GM23338 (cell line): ENCODE measurements at regions not wholly inside any gene's neighbourhood (a gene's known extent, or its start where the extent isn't known, plus 50 kb on each side); places are given as distances from the start of the nearest gene placed in this dataset.

Experiments used
- ATAC-seq: fragments of 200-7000 bp; cut with Tn5 transposase; 3 replicates; pipeline ENCODE4 v1.9.1; 2020
- DNase-seq: peaks from one replicate; pipeline ENCODE4 v3.0.0-alpha.2; 2015; ENCODE audit warnings: low spot score
- H2AFZ ChIP-seq: fragments of 200-600 bp; sonication (generic); 2 replicates; pipeline ENCODE4 v1.8.0; 2016; ENCODE audit warnings: antibody characterized with exemption, mild to moderate bottlenecking, moderate library complexity
- H3F3A ChIP-seq: fragments of 200-600 bp; sonication (generic); replicated peaks from 2 replicates; pipeline ENCODE4 v1.8.0; 2017; ENCODE audit warnings: antibody characterized with exemption, mixed run types, low read depth
- H3K27ac ChIP-seq: fragments of 200-600 bp; sonication (generic); 2 replicates; pipeline ENCODE4 v1.6.1; 2016; ENCODE audit warnings: low read depth
- H3K27me3 ChIP-seq: fragments of 200-600 bp; sonication (generic); 2 replicates; pipeline ENCODE4 v1.8.0; 2016; ENCODE audit warnings: mild to moderate bottlenecking, mixed run types, moderate library complexity; ENCODE audit not compliant: insufficient read depth
- H3K36me3 ChIP-seq: fragments of 200-600 bp; sonication (generic); 2 replicates; pipeline ENCODE4 v1.8.0; 2016; ENCODE audit warnings: mild to moderate bottlenecking; ENCODE audit not compliant: insufficient read depth
- H3K4me1 ChIP-seq: fragments of 200-600 bp; sonication (generic); 2 replicates; pipeline ENCODE4 v1.8.0; 2016; ENCODE audit warnings: mild to moderate bottlenecking, moderate library complexity; ENCODE audit not compliant: insufficient read depth
- H3K4me2 ChIP-seq: fragments of 200-600 bp; sonication (generic); 2 replicates; pipeline ENCODE4 v1.7.1; 2017; ENCODE audit warnings: mixed run types
- H3K4me3 ChIP-seq: fragments of 200-600 bp; sonication (generic); 2 replicates; pipeline ENCODE4 v1.6.1; 2016; ENCODE audit warnings: mixed run types
- H3K79me2 ChIP-seq: fragments of 200-600 bp; sonication (generic); replicated peaks from 2 replicates; pipeline ENCODE4 v1.8.0; 2017; ENCODE audit warnings: mild to moderate bottlenecking; ENCODE audit not compliant: insufficient read depth
- H3K9me2 ChIP-seq: fragments of 200-600 bp; sonication (generic); 2 replicates; pipeline ENCODE4 v1.8.0; 2017; ENCODE audit not compliant: insufficient read depth
- H4K20me1 ChIP-seq: fragments of 200-600 bp; sonication (generic); replicated peaks from 2 replicates; pipeline ENCODE4 v1.8.0; 2017; ENCODE audit warnings: mild to moderate bottlenecking; ENCODE audit not compliant: insufficient read depth
- H3K27ac Mint-ChIP-seq: 2 replicates; pipeline ENCODE4 v1.8.0; 2020; ENCODE audit warnings: inconsistent platforms, mild to moderate bottlenecking, moderate library complexity, mixed read lengths
- H3K27me3 Mint-ChIP-seq: 3 replicates; pipeline ENCODE4 v1.8.0; 2022; ENCODE audit warnings: low read depth, mild to moderate bottlenecking, moderate library complexity, mixed read lengths, inconsistent platforms; ENCODE audit not compliant: insufficient read depth, poor library complexity
- H3K36me3 Mint-ChIP-seq: 3 replicates; pipeline ENCODE4 v1.8.0; 2021; ENCODE audit warnings: low read depth, mild to moderate bottlenecking, inconsistent platforms, moderate library complexity, mixed read lengths
- H3K4me1 Mint-ChIP-seq: 3 replicates; pipeline ENCODE4 v1.8.0; 2020; ENCODE audit warnings: mild to moderate bottlenecking, inconsistent platforms, mixed read lengths
- H3K4me3 Mint-ChIP-seq: 3 replicates; pipeline ENCODE4 v1.8.0; 2021; ENCODE audit warnings: moderate library complexity, mild to moderate bottlenecking, inconsistent platforms, mixed read lengths
- H3K9me3 Mint-ChIP-seq: 3 replicates; pipeline ENCODE4 v1.8.0; 2020; ENCODE audit warnings: moderate library complexity, mild to moderate bottlenecking, inconsistent platforms, mixed read lengths
- CREB1 ChIP-seq: fragments of 250-450 bp; sonication (Bioruptor Pico); IDR thresholded peaks from 2 replicates; pipeline ENCODE4 v1.5.0; 2020; ENCODE audit warnings: low read depth, mild to moderate bottlenecking, moderate library complexity
- ETS1 ChIP-seq: IDR thresholded peaks from 2 replicates; pipeline ENCODE4 v1.6.1; 2016; ENCODE audit warnings: antibody characterized with exemption
- NANOG ChIP-seq: IDR thresholded peaks from 2 replicates; pipeline ENCODE4 v1.6.1; 2016; ENCODE audit warnings: antibody characterized with exemption, borderline replicate concordance
- POLR2AphosphoS5 ChIP-seq: IDR thresholded peaks from 2 replicates; pipeline ENCODE4 v1.6.1; 2016; ENCODE audit warnings: antibody characterized with exemption, low read depth
- REST ChIP-seq: IDR thresholded peaks from one replicate; pipeline ENCODE4 v1.6.1; 2018; ENCODE audit warnings: antibody characterized with exemption; ENCODE audit not compliant: unreplicated experiment
- ZNF462 ChIP-seq: fragments of 250-450 bp; sonication (Bioruptor Pico); IDR thresholded peaks from 2 replicates; pipeline ENCODE4 v1.5.0; 2020; ENCODE audit warnings: mild to moderate bottlenecking, moderate library complexity
- TF ChIP-seq, protein P1 (sequence below), 2 experiments: fragments of 200-600 bp in 1 of 2; sonication (generic) in 1 of 2; conservative IDR thresholded peaks; 2 replicates each; pipeline versions ENCODE4 v1.5.1 to v1.6.1; 2016 to 2017; ENCODE audit warnings: antibody characterized with exemption in 2 of 2, low read depth in 2 of 2, mild to moderate bottlenecking in 2 of 2, moderate library complexity in 1 of 2

DNA sequence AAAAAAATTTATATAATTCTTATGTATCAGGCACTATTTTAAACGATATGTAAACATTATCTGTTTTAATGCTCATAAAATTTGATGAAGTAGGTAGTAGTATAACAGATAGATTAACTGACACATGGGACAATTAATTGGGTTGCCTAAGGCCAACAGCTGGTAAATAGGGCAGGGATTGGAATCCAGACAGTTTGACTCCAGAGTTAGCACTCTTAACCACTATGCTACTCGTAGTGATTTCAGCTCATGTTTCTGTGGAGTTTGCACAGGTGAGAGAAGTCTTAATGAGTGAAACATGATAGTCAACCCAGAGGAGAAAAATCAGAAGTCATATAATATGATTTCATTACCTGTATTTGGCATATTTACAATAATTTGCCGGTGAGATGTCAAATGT lies 126.0 kb upstream of the WDFY3 start:
- Mint-ChIP-seq H3K27ac (no peak overlapping the region), H3K27me3 (no peaks in the 10 kb centered on the region), H3K36me3 (peaks cover 12% of the 10 kb centered on the region), H3K9me3 (peaks cover 32% of the 10 kb centered on the region), H3K4me1 (no peaks in the 10 kb centered on the region), H3K4me3 (no peak overlapping the region)
- Histone ChIP-seq H3F3A (no peaks in the 10 kb centered on the region), H3K9me2 (peaks cover 4% of the 10 kb centered on the region; the same call in 1 of the 2 replicates), H3K4me2 (no peak overlapping the region), H4K20me1 (no peaks in the 10 kb centered on the region), H3K4me3 (no peak overlapping the region), H3K27me3 (no peaks in the 10 kb centered on the region), H3K79me2 (no peaks in the 10 kb centered on the region), H3K36me3 (no peaks in the 10 kb centered on the region), H3K4me1 (no peaks in the 10 kb centered on the region; the same call in 1 of the 2 replicates), H2AFZ (no peak overlapping the region), H3K27ac (no peak overlapping the region)
- ATAC-seq = no peak
- TF ChIP-seq NANOG = no peak
- TF ChIP-seq REST = no peak
- TF ChIP-seq CREB1 (CRISPR knock-in tag) = no peak
- no peak for TF ChIP-seq ZNF462 (CRISPR knock-in tag)
- TF ChIP-seq ETS1 = no peak
- TF ChIP-seq POLR2AphosphoS5 = no peak
- TF ChIP-seq, protein P1, sequence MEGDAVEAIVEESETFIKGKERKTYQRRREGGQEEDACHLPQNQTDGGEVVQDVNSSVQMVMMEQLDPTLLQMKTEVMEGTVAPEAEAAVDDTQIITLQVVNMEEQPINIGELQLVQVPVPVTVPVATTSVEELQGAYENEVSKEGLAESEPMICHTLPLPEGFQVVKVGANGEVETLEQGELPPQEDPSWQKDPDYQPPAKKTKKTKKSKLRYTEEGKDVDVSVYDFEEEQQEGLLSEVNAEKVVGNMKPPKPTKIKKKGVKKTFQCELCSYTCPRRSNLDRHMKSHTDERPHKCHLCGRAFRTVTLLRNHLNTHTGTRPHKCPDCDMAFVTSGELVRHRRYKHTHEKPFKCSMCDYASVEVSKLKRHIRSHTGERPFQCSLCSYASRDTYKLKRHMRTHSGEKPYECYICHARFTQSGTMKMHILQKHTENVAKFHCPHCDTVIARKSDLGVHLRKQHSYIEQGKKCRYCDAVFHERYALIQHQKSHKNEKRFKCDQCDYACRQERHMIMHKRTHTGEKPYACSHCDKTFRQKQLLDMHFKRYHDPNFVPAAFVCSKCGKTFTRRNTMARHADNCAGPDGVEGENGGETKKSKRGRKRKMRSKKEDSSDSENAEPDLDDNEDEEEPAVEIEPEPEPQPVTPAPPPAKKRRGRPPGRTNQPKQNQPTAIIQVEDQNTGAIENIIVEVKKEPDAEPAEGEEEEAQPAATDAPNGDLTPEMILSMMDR (conservative IDR thresholded peaks at IDR 0.05; ENCODE audit: low read depth in 2 of 2) = no peak
- no peak for DNase-seq
